ENCODE measurements at regions not wholly inside any gene's neighbourhood (a gene's known extent, or its start where the extent isn't known, plus 50 kb on each side); places are given as distances from the start of the nearest gene placed in this dataset.

- Mint-ChIP-seq H3K27ac (ENCODE audit: unreplicated experiment) (no peak overlapping the region), H3K9me3 (ENCODE audit: unreplicated experiment) (peaks cover 5% of the 10 kb centered on the region), H3K27me3 (ENCODE audit: unreplicated experiment) (peaks cover 6% of the 10 kb centered on the region), H3K4me3 (ENCODE audit: unreplicated experiment) (no peak overlapping the region), H3K36me3 (ENCODE audit: low read depth, unreplicated experiment) (no peaks in the 10 kb centered on the region), H3K4me1 (ENCODE audit: unreplicated experiment) (no peaks in the 10 kb centered on the region)
- no peak for TF ChIP-seq CTCF (IDR thresholded peaks at IDR 0.05; ENCODE audit: unreplicated experiment)
- DNase-seq (ENCODE audit: low spot score) = no peak
Observed at GRCh38 chr6:156599978-156600590, 177.1 kb upstream of the ARID1B start.

- Mint-ChIP-seq H3K27ac (ENCODE audit: unreplicated experiment) (no peak overlapping the region), H3K4me3 (ENCODE audit: unreplicated experiment) (no peak overlapping the region), H3K9me3 (ENCODE audit: unreplicated experiment) (peaks cover 1% of the 10 kb centered on the region), H3K27me3 (ENCODE audit: unreplicated experiment) (peaks cover 7% of the 10 kb centered on the region), H3K4me1 (ENCODE audit: unreplicated experiment) (no peaks in the 10 kb centered on the region), H3K36me3 (ENCODE audit: low read depth, unreplicated experiment) (no peaks in the 10 kb centered on the region)
- DNase-seq (ENCODE audit: low spot score) = no peak
- no peak for TF ChIP-seq CTCF (IDR thresholded peaks at IDR 0.05; ENCODE audit: unreplicated experiment)
Observed at GRCh38 chr6:156599366-156599765, 177.8 kb upstream of the ARID1B start.

- H3K9me3 Mint-ChIP-seq (ENCODE audit: unreplicated experiment) = no peaks in the 10 kb centered on the region
- DNase-seq (ENCODE audit: low spot score) = no peak
Observed at GRCh38 chr6:156598855-156599180, 178.4 kb upstream of the ARID1B start.

GRCh38 chr6:156598071-156598854 is 178.9 kb upstream of the ARID1B start:
- DNase-seq (ENCODE audit: low spot score) = no peak
- TF ChIP-seq CTCF (IDR thresholded peaks at IDR 0.05; ENCODE audit: unreplicated experiment) = no peak
- H3K4me3 Mint-ChIP-seq (ENCODE audit: unreplicated experiment) = no peak overlapping the region
- peaks cover 7% of the 10 kb centered on the region for H3K27me3 Mint-ChIP-seq (ENCODE audit: unreplicated experiment)
- H3K4me1 Mint-ChIP-seq (ENCODE audit: unreplicated experiment) = no peaks in the 10 kb centered on the region
- no peaks in the 10 kb centered on the region for H3K36me3 Mint-ChIP-seq (ENCODE audit: low read depth, unreplicated experiment)
- no peak overlapping the region for H3K27ac Mint-ChIP-seq (ENCODE audit: unreplicated experiment)
- no peaks in the 10 kb centered on the region for H3K9me3 Mint-ChIP-seq (ENCODE audit: unreplicated experiment)

More at GRCh38 chr6:156598855-156599180, 178.4 kb upstream of the ARID1B start:
- Mint-ChIP-seq H3K4me1 (ENCODE audit: unreplicated experiment) (no peaks in the 10 kb centered on the region), H3K4me3 (ENCODE audit: unreplicated experiment) (no peak overlapping the region), H3K27ac (ENCODE audit: unreplicated experiment) (no peak overlapping the region), H3K27me3 (ENCODE audit: unreplicated experiment) (peaks cover 7% of the 10 kb centered on the region), H3K36me3 (ENCODE audit: low read depth, unreplicated experiment) (no peaks in the 10 kb centered on the region)
- no peak for TF ChIP-seq CTCF (IDR thresholded peaks at IDR 0.05; ENCODE audit: unreplicated experiment)

GRCh38 chr6:156597095-156597494 is 180.1 kb upstream of the ARID1B start:
- no peak for TF ChIP-seq CTCF (IDR thresholded peaks at IDR 0.05; ENCODE audit: unreplicated experiment)
- no peaks in the 10 kb centered on the region for H3K4me1 Mint-ChIP-seq (ENCODE audit: unreplicated experiment)
- H3K9me3 Mint-ChIP-seq (ENCODE audit: unreplicated experiment) = no peaks in the 10 kb centered on the region
- peaks cover 4% of the 10 kb centered on the region for H3K27me3 Mint-ChIP-seq (ENCODE audit: unreplicated experiment)
- DNase-seq (ENCODE audit: low spot score) = no peak
- no peak overlapping the region for H3K27ac Mint-ChIP-seq (ENCODE audit: unreplicated experiment)
- no peaks in the 10 kb centered on the region for H3K36me3 Mint-ChIP-seq (ENCODE audit: low read depth, unreplicated experiment)
- H3K4me3 Mint-ChIP-seq (ENCODE audit: unreplicated experiment) = no peak overlapping the region

All from endothelial cell (in vitro differentiated cells).